ENCODE measurements at regions not wholly inside any gene's neighbourhood (a gene's known extent, or its start where the extent isn't known, plus 50 kb on each side); places are given as distances from the start of the nearest gene placed in this dataset.

GRCh38 chr2:105154119-105154818 is 87.3 kb upstream of the GPR45 start:
- TF ChIP-seq, protein P1, sequence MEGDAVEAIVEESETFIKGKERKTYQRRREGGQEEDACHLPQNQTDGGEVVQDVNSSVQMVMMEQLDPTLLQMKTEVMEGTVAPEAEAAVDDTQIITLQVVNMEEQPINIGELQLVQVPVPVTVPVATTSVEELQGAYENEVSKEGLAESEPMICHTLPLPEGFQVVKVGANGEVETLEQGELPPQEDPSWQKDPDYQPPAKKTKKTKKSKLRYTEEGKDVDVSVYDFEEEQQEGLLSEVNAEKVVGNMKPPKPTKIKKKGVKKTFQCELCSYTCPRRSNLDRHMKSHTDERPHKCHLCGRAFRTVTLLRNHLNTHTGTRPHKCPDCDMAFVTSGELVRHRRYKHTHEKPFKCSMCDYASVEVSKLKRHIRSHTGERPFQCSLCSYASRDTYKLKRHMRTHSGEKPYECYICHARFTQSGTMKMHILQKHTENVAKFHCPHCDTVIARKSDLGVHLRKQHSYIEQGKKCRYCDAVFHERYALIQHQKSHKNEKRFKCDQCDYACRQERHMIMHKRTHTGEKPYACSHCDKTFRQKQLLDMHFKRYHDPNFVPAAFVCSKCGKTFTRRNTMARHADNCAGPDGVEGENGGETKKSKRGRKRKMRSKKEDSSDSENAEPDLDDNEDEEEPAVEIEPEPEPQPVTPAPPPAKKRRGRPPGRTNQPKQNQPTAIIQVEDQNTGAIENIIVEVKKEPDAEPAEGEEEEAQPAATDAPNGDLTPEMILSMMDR (conservative IDR thresholded peaks at IDR 0.05) = no peak
- no peak for TF ChIP-seq EZH2 (IDR thresholded peaks at IDR 0.05; ENCODE audit: low read depth)

Measured in PC-9 (cell line).